NCI-H2171 treated with DMSO at 0.1 percent for 48 hours (cell line): ENCODE measurements at regions not wholly inside any gene's neighbourhood (a gene's known extent, or its start where the extent isn't known, plus 50 kb on each side); places are given as distances from the start of the nearest gene placed in this dataset.

ENCODE experiments used
- DNase-seq: peaks from one replicate; lab custom pipeline; 2025; lab: John Stamatoyannopoulos, UW

GRCh38 chr14:84533181-84533725, 996.7 kb upstream of the FLRT2 start:
- DNase-seq, result no peak

DNA sequence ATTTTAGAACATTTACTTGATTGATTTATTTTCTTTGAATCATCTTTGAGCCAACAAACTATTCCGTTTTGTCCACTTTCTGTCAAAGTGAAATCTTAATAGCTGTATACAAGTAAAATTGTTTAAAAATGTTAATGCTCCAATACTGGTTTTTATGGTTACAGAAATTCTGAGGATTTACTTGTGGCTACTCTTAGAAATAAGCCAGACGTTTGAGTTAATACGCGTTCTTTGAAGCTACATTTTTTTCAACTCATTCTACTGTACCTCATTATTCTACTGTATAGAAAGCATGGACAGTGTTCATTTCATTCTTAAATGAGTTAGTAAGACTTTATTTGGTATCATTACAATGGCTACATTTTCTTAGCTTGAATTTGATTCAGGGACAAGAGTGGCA, 996.2 kb upstream of the FLRT2 start:
- DNase-seq, result no peak

DNA sequence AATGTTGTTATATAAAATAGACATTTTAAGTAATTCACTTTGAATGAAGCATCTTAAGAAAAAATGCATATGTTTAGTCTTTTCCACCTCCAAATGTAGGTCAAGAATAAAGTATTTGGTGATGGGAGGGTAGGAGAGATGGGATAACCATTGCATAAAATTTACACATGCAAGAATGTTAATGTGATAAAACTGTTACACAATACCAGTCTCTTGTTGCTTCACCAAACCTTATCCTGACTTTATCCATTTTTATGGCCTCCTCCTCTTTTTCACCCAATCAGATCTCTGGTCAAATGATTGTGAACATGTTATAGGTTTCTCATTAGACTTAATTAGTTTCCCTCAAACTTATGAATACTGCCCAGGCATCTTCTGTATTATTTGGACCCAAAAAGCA, 994.5 kb upstream of the FLRT2 start:
- DNase-seq, result no peak

- DNase-seq, result no peak
Measured at GRCh38 chr14:84535976-84536375, 994.0 kb upstream of the FLRT2 start.

DNA sequence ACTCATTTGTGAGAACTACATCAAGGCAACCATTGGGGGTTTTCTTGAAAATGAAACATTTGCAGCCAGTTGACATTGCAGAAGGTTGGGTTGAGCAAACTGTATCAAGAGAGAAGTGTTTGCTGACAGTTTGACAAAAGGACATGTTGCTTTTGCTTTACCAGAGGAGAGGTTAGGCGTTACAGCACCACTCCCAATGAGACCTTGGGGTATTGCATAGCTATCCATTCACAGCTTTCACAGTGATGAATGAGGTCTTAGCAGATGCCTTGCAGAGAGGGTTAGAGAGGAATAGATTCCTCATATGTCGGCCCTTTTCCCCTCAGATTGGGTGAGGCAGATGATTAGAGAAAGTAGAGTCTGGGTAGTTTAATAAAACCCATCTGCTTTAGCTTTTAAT, 988.9 kb upstream of the FLRT2 start:
- no peak for DNase-seq

- no peak for DNase-seq
Measured at GRCh38 chr14:84543859-84544258, 986.1 kb upstream of the FLRT2 start.

DNA sequence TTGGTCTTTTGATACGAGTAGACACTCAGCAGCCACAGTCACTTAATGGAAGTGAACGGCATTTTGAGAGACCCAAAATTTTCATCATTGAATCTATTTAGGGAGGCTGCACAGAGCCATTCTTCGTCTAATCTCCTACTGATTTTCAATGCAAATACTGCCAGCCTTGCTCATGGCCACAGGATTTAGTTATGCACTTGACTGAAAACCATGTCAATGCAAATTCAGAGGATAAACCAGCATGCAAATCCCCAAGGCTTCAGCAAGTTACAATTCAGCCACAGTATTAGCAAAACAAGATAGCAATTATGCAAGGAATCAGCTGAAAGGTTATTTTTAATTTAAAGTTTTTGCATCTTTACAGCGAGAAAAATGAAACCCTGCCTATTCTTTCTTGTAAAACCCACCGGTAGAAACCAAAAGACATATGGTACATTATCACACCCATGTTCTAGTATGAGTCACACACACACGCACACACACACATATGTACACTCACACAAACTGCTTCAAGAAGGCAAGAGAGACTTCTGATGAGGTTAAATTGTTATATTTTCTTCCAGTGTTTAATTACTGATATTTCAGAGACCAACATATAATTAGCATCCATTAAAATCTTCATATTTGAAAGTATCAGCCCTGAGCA, 985.3 kb upstream of the FLRT2 start:
- DNase-seq, result no peak

- no peak for DNase-seq
Measured at GRCh38 chr14:84546236-84546635, 983.7 kb upstream of the FLRT2 start.

DNA sequence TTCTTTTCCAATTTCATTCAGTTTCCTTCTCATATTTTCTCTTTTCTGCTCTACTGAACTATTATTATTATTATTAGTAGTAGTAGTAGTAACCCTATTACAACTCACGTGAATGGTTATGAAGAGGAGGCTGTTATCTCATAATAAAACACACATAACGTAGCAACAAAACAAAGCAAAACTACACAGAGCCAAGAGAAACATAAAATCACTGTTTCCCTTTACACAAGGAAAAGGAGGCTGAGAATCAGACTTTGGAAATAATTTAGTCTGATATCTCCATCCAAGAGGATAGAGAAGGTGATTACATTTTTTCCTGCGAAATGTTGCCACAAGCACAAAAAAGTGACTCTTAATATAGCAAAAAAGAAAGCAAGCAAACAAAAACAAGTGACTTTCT, 975.8 kb upstream of the FLRT2 start:
- DNase-seq, result no peak

DNA sequence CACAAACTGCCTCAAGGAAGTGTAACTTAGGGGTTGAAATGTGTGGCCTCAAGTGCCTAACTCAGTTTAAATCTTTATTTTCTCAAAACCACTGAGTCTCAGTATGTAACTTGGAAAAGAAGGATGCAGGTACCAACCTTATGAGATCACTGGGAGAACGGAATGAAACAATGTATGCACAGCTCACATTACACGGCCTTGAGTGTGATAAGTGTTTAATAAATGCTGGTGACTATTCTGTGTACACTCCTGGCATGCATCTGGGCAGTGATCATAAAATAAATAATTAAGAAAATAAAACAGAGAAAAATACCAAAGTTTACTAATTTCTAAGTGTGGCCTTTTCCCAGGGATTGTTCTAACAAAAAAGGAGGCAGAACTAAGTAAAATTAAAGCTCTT, 974.5 kb upstream of the FLRT2 start:
- DNase-seq, result no peak

- DNase-seq, result no peak
Measured at GRCh38 chr14:84566109-84566508, 963.8 kb upstream of the FLRT2 start.

DNA sequence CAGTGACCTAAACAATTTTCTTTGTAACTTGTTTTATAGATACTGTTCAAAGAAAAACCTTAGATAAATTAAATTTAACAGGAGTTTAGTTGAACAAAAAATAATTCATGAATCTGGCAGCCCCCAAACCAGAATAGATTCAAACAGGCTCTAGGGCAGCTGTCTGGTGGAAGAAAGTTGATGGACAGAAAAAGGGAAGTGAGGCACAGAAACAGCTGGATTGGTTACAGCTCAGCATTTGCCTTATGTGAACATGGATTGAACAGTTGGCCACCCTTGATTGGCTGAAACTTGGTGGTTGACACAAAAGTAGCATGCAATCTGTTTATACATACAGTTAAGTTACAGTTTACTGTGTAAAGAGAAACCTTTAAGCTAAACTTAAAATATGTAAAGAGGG, 954.3 kb upstream of the FLRT2 start:
- DNase-seq, result no peak

- DNase-seq, result no peak
Measured at GRCh38 chr14:84579292-84579691, 950.7 kb upstream of the FLRT2 start.

DNA sequence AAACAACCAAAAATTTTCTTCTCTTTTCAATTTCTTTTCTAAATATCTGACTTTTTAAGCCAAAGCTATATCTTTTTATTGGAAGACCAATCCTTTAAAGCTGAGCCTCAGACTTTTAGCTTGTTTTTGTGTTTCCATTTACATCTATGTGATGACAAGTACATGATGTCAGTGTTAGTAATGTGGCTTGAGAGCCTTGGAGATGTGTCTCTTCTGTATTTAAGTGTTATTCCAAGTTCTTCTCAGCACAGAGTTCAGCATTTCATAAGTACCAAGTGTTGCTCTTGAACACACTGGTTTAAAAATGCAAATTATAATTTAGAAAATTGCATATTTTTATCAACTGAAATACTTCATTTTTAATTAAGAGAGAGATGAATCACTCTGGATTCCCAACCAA, 948.9 kb upstream of the FLRT2 start:
- no peak for DNase-seq

GRCh38 chr14:84584511-84584910, 945.4 kb upstream of the FLRT2 start:
- DNase-seq, result no peak

DNA sequence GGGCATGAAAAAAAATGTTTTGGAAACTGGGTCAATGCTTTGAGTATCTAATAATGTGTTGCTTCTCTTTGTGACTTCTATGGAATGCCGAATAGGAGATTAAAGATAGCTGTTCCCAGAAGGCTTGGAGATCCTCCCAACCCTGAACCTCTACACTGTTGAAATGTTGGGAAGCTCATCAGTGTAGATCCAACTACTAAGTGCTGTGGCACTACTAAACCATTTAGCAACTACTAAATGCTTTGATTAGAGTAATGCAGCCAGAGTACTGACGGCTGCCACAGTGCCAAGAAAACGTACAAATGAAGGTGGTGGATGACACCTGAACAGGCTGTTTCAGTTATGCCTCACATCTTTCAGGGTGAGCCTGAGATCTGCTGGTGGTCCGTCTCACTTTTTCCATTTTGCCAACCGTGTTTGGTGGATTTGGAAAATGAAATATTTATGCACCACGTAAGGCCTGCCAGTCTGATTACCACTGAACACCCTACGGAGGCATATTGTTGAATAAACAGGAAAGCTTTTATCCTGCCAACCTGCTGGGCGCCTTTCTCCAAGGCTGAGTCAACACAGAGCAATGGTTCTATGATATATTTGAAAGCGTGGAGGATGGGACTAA, 938.0 kb upstream of the FLRT2 start:
- DNase-seq, result no peak

DNA sequence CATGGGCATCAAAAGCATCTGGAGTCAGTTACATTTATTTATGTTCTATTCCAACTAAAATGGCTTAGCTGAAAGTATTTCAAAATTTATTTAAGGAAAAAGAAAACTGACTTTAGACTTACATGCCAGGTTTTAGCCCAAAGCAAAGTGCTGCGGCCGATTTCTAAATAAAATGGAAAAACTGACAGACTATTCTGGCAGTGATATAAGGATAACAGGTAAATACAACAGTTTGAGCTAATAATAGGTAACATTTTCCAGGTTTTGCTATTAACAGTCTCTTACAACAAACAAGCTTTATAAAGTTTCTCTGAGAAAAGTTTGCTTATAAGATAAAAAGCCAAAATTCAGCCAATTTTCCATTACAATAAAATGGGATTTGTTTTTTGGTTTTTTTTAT, 937.2 kb upstream of the FLRT2 start:
- no peak for DNase-seq

DNA sequence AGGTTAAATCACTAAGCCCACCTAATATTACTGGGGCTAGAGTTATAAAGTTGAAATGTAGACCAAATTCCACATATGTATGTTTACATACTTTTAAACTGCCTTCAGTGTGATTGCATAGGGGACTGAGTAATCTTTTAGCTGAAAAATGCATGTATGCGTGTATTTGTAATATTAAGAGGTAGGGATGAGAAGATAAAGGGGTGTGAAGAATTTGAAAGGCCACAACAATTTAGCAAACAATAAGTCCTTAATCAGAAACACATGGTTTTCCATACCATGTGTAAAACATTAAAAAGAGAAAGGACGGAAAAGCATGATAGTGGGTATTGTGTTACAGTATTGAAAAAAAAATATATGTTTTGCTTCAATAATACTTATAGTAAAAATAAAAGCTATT, 919.9 kb upstream of the FLRT2 start:
- no peak for DNase-seq

- DNase-seq, result peak; percentile 14
Measured at GRCh38 chr14:84622357-84622756, 907.6 kb upstream of the FLRT2 start.

- DNase-seq, result no peak
Measured at GRCh38 chr14:84643446-84643845, 886.5 kb upstream of the FLRT2 start.

DNA sequence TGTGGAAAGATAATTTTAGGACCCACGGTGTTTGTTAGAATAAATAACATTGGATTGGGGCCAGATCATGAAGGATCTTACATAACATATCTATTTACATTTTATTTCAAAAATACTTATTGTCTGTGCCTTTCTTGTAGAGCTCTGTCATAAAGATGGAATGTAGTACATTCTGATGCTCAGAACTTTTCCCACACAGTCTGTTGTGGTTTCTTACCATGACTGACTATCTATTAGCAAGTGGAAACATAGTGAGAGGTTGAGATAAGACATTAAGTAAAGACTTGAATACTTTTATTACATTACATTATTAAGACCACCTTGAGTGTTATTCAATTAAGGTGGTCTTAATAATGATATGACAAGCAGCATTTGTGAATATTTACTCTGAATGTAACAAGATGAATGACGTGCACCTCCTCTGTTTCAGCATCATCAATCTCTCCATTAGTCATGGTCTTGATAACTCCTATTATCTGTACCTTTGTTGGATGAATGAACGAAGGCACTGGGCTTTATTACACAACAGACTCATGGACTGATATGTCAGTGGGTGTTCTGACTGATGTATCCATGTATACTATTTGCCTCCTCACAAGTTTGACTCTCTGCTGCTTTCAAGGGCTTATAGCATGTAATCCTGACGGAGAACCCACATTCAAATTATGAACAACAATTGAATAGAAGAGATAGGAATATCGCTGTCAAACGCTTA, 883.0 kb upstream of the FLRT2 start:
- no peak for DNase-seq

DNA sequence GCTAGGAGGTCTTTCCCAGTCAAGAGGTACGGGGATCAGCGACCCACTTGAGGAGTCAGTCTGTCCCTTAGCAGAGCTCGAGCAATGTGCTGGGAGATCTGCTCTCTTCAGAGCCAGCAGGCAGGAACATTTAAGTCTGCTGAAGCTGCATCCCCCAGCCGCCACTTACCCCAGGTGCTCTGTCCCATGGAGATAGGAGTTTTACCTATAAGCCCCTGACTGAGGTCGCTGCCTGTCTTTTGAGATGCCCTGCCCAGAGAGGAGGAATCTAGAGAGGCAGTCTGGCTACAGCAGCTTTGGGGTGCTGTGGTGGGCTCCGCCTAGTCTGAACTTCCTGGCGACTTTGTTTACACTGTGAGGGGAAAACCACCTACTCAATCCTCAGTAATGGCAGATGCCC, 874.9 kb upstream of the FLRT2 start:
- peak; percentile 8 for DNase-seq

DNA sequence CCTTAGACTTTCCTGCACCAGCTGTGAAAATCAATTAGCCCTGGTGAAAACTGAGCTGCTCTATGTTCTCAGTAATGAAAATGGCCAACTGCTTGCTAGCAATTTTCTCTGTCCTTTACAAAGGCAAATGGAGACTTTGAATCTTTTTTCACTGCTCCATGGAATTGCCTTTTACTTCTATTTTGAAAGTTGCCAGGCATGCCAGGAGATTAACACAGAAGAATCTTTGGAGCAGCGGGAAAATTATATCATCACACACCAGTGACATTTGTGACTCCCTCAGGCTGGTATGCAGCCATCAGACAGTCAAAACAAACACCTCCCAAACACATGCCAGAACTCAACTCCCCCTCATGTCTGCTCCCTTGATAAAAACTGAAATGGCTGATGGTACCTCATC, 872.0 kb upstream of the FLRT2 start:
- DNase-seq, result peak; percentile 65
